ENCODE measurements at regions not wholly inside any gene's neighbourhood (a gene's known extent, or its start where the extent isn't known, plus 50 kb on each side); places are given as distances from the start of the nearest gene placed in this dataset.

DNA sequence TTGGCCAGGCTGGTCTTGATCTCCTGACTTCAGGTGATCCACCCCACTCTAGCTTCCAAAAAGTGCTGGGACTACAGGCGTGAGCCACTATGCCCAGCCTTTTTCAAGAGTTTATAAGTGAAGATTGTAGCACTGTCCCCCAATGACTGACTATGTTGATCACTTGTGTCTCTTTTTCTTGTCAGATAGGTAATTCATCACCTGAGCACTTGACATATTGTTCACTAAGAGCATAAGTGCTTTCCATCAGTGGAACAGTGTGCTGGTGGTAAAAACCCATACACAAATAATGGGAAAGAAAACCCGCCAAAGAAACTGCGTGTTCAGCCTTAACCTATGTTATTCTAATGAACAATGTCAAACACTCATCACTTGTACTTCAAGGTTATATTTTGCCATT, 414.4 kb upstream of the CDH7 start:
- H3K27me3 ChIP-seq (ENCODE audit: control insufficient read depth in 2 of 2, insufficient read depth in 1 of 2, low read length in 1 of 2), result no peaks in the 10 kb centered on the region
- no peak for DNase-seq (ENCODE audit: low read depth in 6 of 9, low spot score in 9 of 9)
- H3K9me3 ChIP-seq (ENCODE audit: control insufficient read depth in 2 of 2, insufficient read depth in 1 of 2, low read length in 1 of 2), result no peaks in the 10 kb centered on the region

DNA sequence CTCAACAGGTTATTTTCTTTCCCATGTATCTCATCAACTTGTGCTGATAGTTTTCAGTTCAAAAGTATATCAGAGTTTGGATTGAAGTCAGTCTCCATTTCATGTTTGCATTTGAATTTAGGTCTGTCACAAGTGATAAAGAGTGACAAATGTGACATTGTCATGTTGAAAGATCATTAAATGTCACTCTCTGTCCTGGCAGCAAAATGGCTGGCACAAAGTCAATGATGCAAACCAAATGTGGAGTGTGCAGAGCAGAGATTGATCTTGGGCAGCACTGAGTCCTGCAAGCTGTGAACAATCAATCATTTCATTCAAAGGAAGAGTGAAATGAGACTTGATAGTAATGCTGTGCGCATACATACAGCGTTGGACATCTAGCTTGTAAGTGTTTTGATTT, 421.8 kb upstream of the CDH7 start:
- WGBS, result 94% methylated on average over 2 of the region's 2 CpGs
- no peak overlapping the region for H3K4me3 ChIP-seq (ENCODE audit: low read length in 2 of 2)
- H3K9me3 ChIP-seq (ENCODE audit: control insufficient read depth in 2 of 2, insufficient read depth in 1 of 2, low read length in 1 of 2), result no peaks in the 10 kb centered on the region
- no peaks in the 10 kb centered on the region for H3K36me3 ChIP-seq (ENCODE audit: control insufficient read depth in 2 of 2, insufficient read depth in 2 of 2, low read length in 1 of 2)
- DNase-seq (ENCODE audit: low read depth in 6 of 9, low spot score in 9 of 9), result no peak
- H3K27me3 ChIP-seq (ENCODE audit: control insufficient read depth in 2 of 2, insufficient read depth in 1 of 2, low read length in 1 of 2), result no peaks in the 10 kb centered on the region
- H3K4me1 ChIP-seq (ENCODE audit: control insufficient read depth in 2 of 2, insufficient read depth in 2 of 2, low read length in 2 of 2), result no peaks in the 10 kb centered on the region
- no peak overlapping the region for H3K27ac ChIP-seq (ENCODE audit: low read depth in 1 of 2, low read length in 1 of 2)

More for the DNA sequence above, 414.4 kb upstream of the CDH7 start:
- Histone ChIP-seq H3K4me3 (ENCODE audit: low read length in 2 of 2) (no peak overlapping the region), H3K36me3 (ENCODE audit: control insufficient read depth in 2 of 2, insufficient read depth in 2 of 2, low read length in 1 of 2) (no peaks in the 10 kb centered on the region), H3K4me1 (ENCODE audit: control insufficient read depth in 2 of 2, insufficient read depth in 2 of 2, low read length in 2 of 2) (no peaks in the 10 kb centered on the region), H3K27ac (ENCODE audit: low read depth in 1 of 2, low read length in 1 of 2) (no peak overlapping the region)
- 95% methylated on average over 3 of the region's 3 CpGs for WGBS

DNA sequence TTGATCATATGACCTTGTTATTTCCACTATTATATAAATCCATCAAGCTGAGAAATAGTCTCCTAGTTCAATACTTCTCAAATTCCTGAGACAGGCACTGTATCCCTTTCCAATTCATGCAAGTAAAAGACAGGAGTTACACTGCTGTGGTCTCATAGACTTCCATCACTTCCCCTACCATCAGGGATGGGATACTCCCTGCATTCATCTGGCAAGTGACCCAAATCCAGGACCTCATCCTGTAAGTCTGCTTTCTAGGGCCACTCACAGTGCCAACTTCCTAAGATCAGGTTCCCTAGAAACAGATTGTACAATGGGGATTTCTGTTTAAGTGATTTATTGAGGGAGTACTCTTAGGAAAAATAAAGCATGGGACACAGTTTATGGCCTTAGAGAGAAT, 424.0 kb upstream of the CDH7 start:
- no peak overlapping the region for H3K4me3 ChIP-seq (ENCODE audit: low read length in 2 of 2)
- H3K27ac ChIP-seq (ENCODE audit: low read depth in 1 of 2, low read length in 1 of 2), result no peak overlapping the region
- no peaks in the 10 kb centered on the region for H3K4me1 ChIP-seq (ENCODE audit: control insufficient read depth in 2 of 2, insufficient read depth in 2 of 2, low read length in 2 of 2)
- no peak for DNase-seq (ENCODE audit: low read depth in 6 of 9, low spot score in 9 of 9)
- no peaks in the 10 kb centered on the region for H3K36me3 ChIP-seq (ENCODE audit: control insufficient read depth in 2 of 2, insufficient read depth in 2 of 2, low read length in 1 of 2)
- no peaks in the 10 kb centered on the region for H3K27me3 ChIP-seq (ENCODE audit: control insufficient read depth in 2 of 2, insufficient read depth in 1 of 2, low read length in 1 of 2)
- H3K9me3 ChIP-seq (ENCODE audit: control insufficient read depth in 2 of 2, insufficient read depth in 1 of 2, low read length in 1 of 2), result no peaks in the 10 kb centered on the region

DNA sequence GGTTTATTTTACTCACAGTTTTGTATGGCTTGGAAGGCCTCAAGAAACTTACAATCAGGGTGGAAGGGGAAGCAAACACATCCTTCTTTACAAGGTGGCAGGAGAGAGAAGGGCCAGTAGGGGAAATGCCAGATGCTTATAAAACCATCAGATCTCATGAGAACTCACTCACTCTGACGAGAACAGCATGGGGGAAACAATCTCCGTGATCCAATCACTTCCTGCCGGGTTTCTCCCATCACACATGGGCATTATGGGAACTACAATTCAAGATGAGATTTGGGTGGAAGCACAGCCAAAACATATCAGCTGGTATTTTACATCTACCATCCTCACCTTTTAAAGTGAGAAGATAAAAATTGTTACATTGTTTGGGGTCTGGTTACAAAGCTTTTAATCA, 427.9 kb upstream of the CDH7 start:
- no peak overlapping the region for H3K4me3 ChIP-seq (ENCODE audit: low read length in 2 of 2)
- H3K27me3 ChIP-seq (ENCODE audit: control insufficient read depth in 2 of 2, insufficient read depth in 1 of 2, low read length in 1 of 2), result no peaks in the 10 kb centered on the region
- no peaks in the 10 kb centered on the region for H3K4me1 ChIP-seq (ENCODE audit: control insufficient read depth in 2 of 2, insufficient read depth in 2 of 2, low read length in 2 of 2)
- no peak for DNase-seq (ENCODE audit: low read depth in 6 of 9, low spot score in 9 of 9)
- H3K9me3 ChIP-seq (ENCODE audit: control insufficient read depth in 2 of 2, insufficient read depth in 1 of 2, low read length in 1 of 2), result no peaks in the 10 kb centered on the region
- no peak overlapping the region for H3K27ac ChIP-seq (ENCODE audit: low read depth in 1 of 2, low read length in 1 of 2)
- WGBS, result 89% methylated on average over 3 of the region's 3 CpGs
- no peaks in the 10 kb centered on the region for H3K36me3 ChIP-seq (ENCODE audit: control insufficient read depth in 2 of 2, insufficient read depth in 2 of 2, low read length in 1 of 2)

DNA sequence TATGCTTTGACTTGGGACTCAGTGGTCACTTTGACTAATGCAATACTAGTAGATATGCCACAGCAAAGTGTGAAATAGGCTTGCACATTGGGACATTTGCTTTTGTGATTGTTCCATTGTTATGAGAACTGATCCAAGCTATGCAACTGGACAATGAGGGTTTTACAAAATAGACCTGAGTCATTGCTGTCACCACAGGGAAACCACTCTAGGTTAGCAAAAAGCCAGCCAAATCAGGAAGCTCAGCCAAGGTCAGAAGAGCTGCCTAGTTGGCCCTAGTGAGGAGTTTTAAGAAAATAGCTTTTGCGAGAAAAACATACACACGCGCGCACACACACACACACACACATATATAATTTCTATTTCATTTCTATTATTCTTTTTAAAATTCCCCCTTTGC, 452.4 kb upstream of the CDH7 start:
- WGBS, result 82% methylated on average over 4 of the region's 4 CpGs
- no peaks in the 10 kb centered on the region for H3K9me3 ChIP-seq (ENCODE audit: control insufficient read depth in 2 of 2, insufficient read depth in 1 of 2, low read length in 1 of 2)
- H3K27me3 ChIP-seq (ENCODE audit: control insufficient read depth in 2 of 2, insufficient read depth in 1 of 2, low read length in 1 of 2), result no peaks in the 10 kb centered on the region
- DNase-seq (ENCODE audit: low read depth in 6 of 9, low spot score in 9 of 9), result no peak
- no peak overlapping the region for H3K4me3 ChIP-seq (ENCODE audit: low read length in 2 of 2)
- H3K36me3 ChIP-seq (ENCODE audit: control insufficient read depth in 2 of 2, insufficient read depth in 2 of 2, low read length in 1 of 2), result no peaks in the 10 kb centered on the region
- no peaks in the 10 kb centered on the region for H3K4me1 ChIP-seq (ENCODE audit: control insufficient read depth in 2 of 2, insufficient read depth in 2 of 2, low read length in 2 of 2)
- H3K27ac ChIP-seq (ENCODE audit: low read depth in 1 of 2, low read length in 1 of 2), result no peak overlapping the region

DNA sequence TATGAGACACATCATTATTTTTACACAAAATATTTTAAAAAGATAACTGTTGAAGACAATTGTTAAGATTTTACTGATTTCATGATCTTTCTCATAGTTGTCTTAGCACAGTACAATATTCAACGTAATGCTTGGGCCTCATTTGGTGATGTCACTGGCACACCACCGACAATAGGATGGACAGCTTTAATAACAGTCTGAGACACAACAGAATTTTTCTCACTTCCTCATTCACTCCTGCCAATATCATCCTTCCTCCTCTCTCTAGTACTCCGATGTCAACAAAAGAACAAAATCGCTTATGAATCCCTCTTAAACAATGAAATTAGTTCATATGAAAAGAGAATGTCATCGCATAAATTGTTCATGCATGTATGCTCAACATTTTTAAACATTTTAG, 461.9 kb upstream of the CDH7 start:
- 93% methylated on average over 5 of the region's 5 CpGs for WGBS
- no peaks in the 10 kb centered on the region for H3K36me3 ChIP-seq (ENCODE audit: control insufficient read depth in 2 of 2, insufficient read depth in 2 of 2, low read length in 1 of 2)
- H3K27me3 ChIP-seq (ENCODE audit: control insufficient read depth in 2 of 2, insufficient read depth in 1 of 2, low read length in 1 of 2), result no peaks in the 10 kb centered on the region
- DNase-seq (ENCODE audit: low read depth in 6 of 9, low spot score in 9 of 9), result no peak
- no peaks in the 10 kb centered on the region for H3K4me1 ChIP-seq (ENCODE audit: control insufficient read depth in 2 of 2, insufficient read depth in 2 of 2, low read length in 2 of 2)
- H3K27ac ChIP-seq (ENCODE audit: low read depth in 1 of 2, low read length in 1 of 2), result no peak overlapping the region
- peaks cover 0 to 2% of the 10 kb centered on the region in 2 donors for H3K9me3 ChIP-seq (ENCODE audit: control insufficient read depth in 2 of 2, insufficient read depth in 1 of 2, low read length in 1 of 2)
- no peak overlapping the region for H3K4me3 ChIP-seq (ENCODE audit: low read length in 2 of 2)

DNA sequence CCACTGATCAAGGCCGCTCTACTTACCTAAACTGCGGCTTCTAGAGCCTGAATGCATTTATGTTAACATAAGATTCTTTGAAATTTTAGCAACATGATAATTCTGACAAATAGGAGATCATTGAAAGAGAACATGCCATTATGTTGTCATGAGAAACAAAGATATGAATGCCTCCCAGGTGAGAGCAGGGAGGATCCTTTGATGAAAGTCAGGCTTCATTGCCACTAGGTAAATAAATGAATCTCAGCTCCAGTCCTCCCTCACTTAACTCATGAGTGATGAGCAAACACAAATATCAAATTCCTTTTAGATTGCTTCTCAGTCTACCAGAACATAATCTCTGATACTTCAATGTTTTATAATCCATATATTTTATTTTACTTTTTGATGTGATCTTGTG, 463.2 kb upstream of the CDH7 start:
- WGBS, result 88% methylated on average over 2 of the region's 2 CpGs
- Histone ChIP-seq H3K36me3 (ENCODE audit: control insufficient read depth in 2 of 2, insufficient read depth in 2 of 2, low read length in 1 of 2) (no peaks in the 10 kb centered on the region), H3K4me1 (ENCODE audit: control insufficient read depth in 2 of 2, insufficient read depth in 2 of 2, low read length in 2 of 2) (no peaks in the 10 kb centered on the region), H3K27me3 (ENCODE audit: control insufficient read depth in 2 of 2, insufficient read depth in 1 of 2, low read length in 1 of 2) (no peaks in the 10 kb centered on the region), H3K4me3 (ENCODE audit: low read length in 2 of 2) (no peak overlapping the region), H3K9me3 (ENCODE audit: control insufficient read depth in 2 of 2, insufficient read depth in 1 of 2, low read length in 1 of 2) (peaks cover 0 to 2% of the 10 kb centered on the region in 2 donors), H3K27ac (ENCODE audit: low read depth in 1 of 2, low read length in 1 of 2) (no peak overlapping the region)
- no peak for DNase-seq (ENCODE audit: low read depth in 6 of 9, low spot score in 9 of 9)

DNA sequence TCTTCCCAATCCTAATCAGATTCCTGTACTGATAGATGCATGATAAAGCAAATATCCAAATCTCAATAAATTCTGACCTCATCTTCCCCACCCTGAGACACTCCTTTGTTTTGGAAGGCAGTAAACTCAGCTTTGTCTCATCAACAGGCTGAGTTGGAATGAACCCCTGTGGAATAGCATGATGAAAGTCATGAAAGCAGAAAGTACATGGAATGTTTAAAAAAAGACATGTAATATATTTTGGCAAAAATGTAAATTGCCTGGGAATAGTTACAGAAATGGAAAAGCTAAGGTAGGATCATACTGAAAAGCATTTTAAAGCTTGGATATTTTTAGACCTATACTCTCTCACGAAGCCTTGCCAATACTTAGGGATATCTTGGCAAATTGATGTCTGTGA, 468.7 kb upstream of the CDH7 start:
- DNase-seq (ENCODE audit: low read depth in 6 of 9, low spot score in 9 of 9), result no peak
- WGBS, result 87% methylated on average over 1 of the region's 1 CpG
- no peak overlapping the region for H3K4me3 ChIP-seq (ENCODE audit: low read length in 2 of 2)
- peaks cover 0 to 4% of the 10 kb centered on the region in 2 donors for H3K9me3 ChIP-seq (ENCODE audit: control insufficient read depth in 2 of 2, insufficient read depth in 1 of 2, low read length in 1 of 2)
- no peaks in the 10 kb centered on the region for H3K27me3 ChIP-seq (ENCODE audit: control insufficient read depth in 2 of 2, insufficient read depth in 1 of 2, low read length in 1 of 2)
- no peak overlapping the region for H3K27ac ChIP-seq (ENCODE audit: low read depth in 1 of 2, low read length in 1 of 2)
- H3K4me1 ChIP-seq (ENCODE audit: control insufficient read depth in 2 of 2, insufficient read depth in 2 of 2, low read length in 2 of 2), result no peaks in the 10 kb centered on the region
- no peaks in the 10 kb centered on the region for H3K36me3 ChIP-seq (ENCODE audit: control insufficient read depth in 2 of 2, insufficient read depth in 2 of 2, low read length in 1 of 2)

DNA sequence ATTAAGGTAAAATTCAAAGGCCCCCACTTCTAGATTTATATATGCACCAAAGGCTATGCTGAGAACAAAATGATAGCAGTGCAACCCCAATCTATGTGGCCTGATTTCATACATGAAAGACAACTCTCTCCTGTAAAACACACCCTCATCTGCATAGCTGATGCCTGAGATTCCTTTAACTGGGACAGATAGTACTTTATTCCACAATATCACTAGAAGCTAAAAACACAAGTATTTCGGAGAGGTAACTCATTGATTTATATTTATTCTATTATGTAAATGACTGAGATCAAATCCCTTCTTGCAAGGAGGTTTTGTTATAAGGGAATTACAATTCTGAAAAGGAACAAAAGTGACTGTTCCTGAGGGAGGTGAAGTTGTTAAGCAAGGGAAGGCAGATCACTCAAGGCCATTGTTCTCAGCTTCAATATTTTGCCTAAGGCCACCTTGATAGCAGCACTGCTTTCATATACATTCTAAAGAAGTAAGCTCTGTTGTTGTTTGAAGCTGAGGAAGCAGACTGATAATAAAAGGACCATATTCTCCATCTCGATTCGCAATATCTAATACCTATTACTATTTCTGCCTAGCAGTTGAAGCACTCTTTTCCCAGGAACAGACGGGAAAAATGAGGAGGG, 471.0 kb upstream of the CDH7 start:
- Histone ChIP-seq H3K27ac (ENCODE audit: low read depth in 1 of 2, low read length in 1 of 2) (no peak overlapping the region), H3K9me3 (ENCODE audit: control insufficient read depth in 2 of 2, insufficient read depth in 1 of 2, low read length in 1 of 2) (peaks cover 0 to 4% of the 10 kb centered on the region in 2 donors), H3K4me3 (ENCODE audit: low read length in 2 of 2) (no peak overlapping the region), H3K27me3 (ENCODE audit: control insufficient read depth in 2 of 2, insufficient read depth in 1 of 2, low read length in 1 of 2) (no peaks in the 10 kb centered on the region), H3K36me3 (ENCODE audit: control insufficient read depth in 2 of 2, insufficient read depth in 2 of 2, low read length in 1 of 2) (no peaks in the 10 kb centered on the region), H3K4me1 (ENCODE audit: control insufficient read depth in 2 of 2, insufficient read depth in 2 of 2, low read length in 2 of 2) (no peaks in the 10 kb centered on the region)
- DNase-seq (ENCODE audit: low read depth in 6 of 9, low spot score in 9 of 9), result no peak
- WGBS, result 92% methylated on average over 4 of the region's 4 CpGs
